ENCODE measurements at regions not wholly inside any gene's neighbourhood (a gene's known extent, or its start where the extent isn't known, plus 50 kb on each side); places are given as distances from the start of the nearest gene placed in this dataset.

- H3K4me1 Mint-ChIP-seq, result no peaks in the 10 kb centered on the region
- no peak overlapping the region for H3K27ac Mint-ChIP-seq
- no peaks in the 10 kb centered on the region for H3K36me3 Mint-ChIP-seq
- H3K9me3 Mint-ChIP-seq, result no peaks in the 10 kb centered on the region
- H3K27me3 Mint-ChIP-seq, result peaks cover 1% of the 10 kb centered on the region
- H3K4me3 Mint-ChIP-seq, result no peak overlapping the region
These were observed 381.8 kb downstream of the NUAK1 start for GRCh38 chr12:105756961-105757360.

- Mint-ChIP-seq H3K27me3 (peaks cover 1% of the 10 kb centered on the region), H3K27ac (no peak overlapping the region), H3K9me3 (no peaks in the 10 kb centered on the region), H3K36me3 (no peaks in the 10 kb centered on the region), H3K4me3 (no peak overlapping the region), H3K4me1 (no peaks in the 10 kb centered on the region)
These were observed 379.6 kb downstream of the NUAK1 start for GRCh38 chr12:105759149-105759548.

GRCh38 chr12:105761075-105761474 lies 377.7 kb downstream of the NUAK1 start:
- no peak overlapping the region for H3K4me3 Mint-ChIP-seq
- H3K27me3 Mint-ChIP-seq, result peaks cover 1% of the 10 kb centered on the region
- no peaks in the 10 kb centered on the region for H3K9me3 Mint-ChIP-seq
- H3K36me3 Mint-ChIP-seq, result no peaks in the 10 kb centered on the region
- H3K4me1 Mint-ChIP-seq, result no peaks in the 10 kb centered on the region
- H3K27ac Mint-ChIP-seq, result no peak overlapping the region

- no peaks in the 10 kb centered on the region for H3K4me1 Mint-ChIP-seq
- peaks cover 2% of the 10 kb centered on the region for H3K27me3 Mint-ChIP-seq
- H3K36me3 Mint-ChIP-seq, result no peaks in the 10 kb centered on the region
- H3K4me3 Mint-ChIP-seq, result no peak overlapping the region
- H3K27ac Mint-ChIP-seq, result no peak overlapping the region
- H3K9me3 Mint-ChIP-seq, result peaks cover 4% of the 10 kb centered on the region
These were observed 374.4 kb downstream of the NUAK1 start for GRCh38 chr12:105764216-105764835.

GRCh38 chr12:105765053-105766014 lies 373.4 kb downstream of the NUAK1 start:
- H3K9me3 Mint-ChIP-seq, result peaks cover 4% of the 10 kb centered on the region
- H3K27me3 Mint-ChIP-seq, result peaks cover 2% of the 10 kb centered on the region
- H3K4me3 Mint-ChIP-seq, result no peak overlapping the region
- H3K27ac Mint-ChIP-seq, result no peak overlapping the region
- no peaks in the 10 kb centered on the region for H3K36me3 Mint-ChIP-seq
- no peaks in the 10 kb centered on the region for H3K4me1 Mint-ChIP-seq

- Mint-ChIP-seq H3K9me3 (peaks cover 4% of the 10 kb centered on the region), H3K4me1 (no peaks in the 10 kb centered on the region), H3K27ac (no peak overlapping the region)
These were observed 372.7 kb downstream of the NUAK1 start for GRCh38 chr12:105766029-105766428.

GRCh38 chr12:105769486-105769885 lies 369.3 kb downstream of the NUAK1 start:
- H3K4me3 Mint-ChIP-seq, result no peak overlapping the region
- H3K9me3 Mint-ChIP-seq, result peaks cover 4% of the 10 kb centered on the region
- no peaks in the 10 kb centered on the region for H3K4me1 Mint-ChIP-seq
- H3K27ac Mint-ChIP-seq, result no peak overlapping the region
- peaks cover 5% of the 10 kb centered on the region for H3K27me3 Mint-ChIP-seq
- H3K36me3 Mint-ChIP-seq, result no peaks in the 10 kb centered on the region

More at GRCh38 chr12:105766029-105766428, 372.7 kb downstream of the NUAK1 start:
- Mint-ChIP-seq H3K27me3 (peaks cover 2% of the 10 kb centered on the region), H3K4me3 (no peak overlapping the region), H3K36me3 (no peaks in the 10 kb centered on the region)

GRCh38 chr12:105773471-105773870 lies 365.3 kb downstream of the NUAK1 start:
- Mint-ChIP-seq H3K27me3 (peaks cover 3% of the 10 kb centered on the region), H3K27ac (no peak overlapping the region), H3K4me1 (no peaks in the 10 kb centered on the region), H3K36me3 (no peaks in the 10 kb centered on the region), H3K9me3 (no peaks in the 10 kb centered on the region), H3K4me3 (no peak overlapping the region)

GRCh38 chr12:105774037-105774436 lies 364.7 kb downstream of the NUAK1 start:
- H3K4me1 Mint-ChIP-seq, result no peaks in the 10 kb centered on the region
- no peak overlapping the region for H3K4me3 Mint-ChIP-seq
- H3K27ac Mint-ChIP-seq, result no peak overlapping the region
- H3K27me3 Mint-ChIP-seq, result peaks cover 3% of the 10 kb centered on the region
- no peaks in the 10 kb centered on the region for H3K9me3 Mint-ChIP-seq
- no peaks in the 10 kb centered on the region for H3K36me3 Mint-ChIP-seq

GRCh38 chr12:105775343-105775742 lies 363.4 kb downstream of the NUAK1 start:
- Mint-ChIP-seq H3K36me3 (no peaks in the 10 kb centered on the region), H3K9me3 (no peaks in the 10 kb centered on the region), H3K27me3 (peaks cover 3% of the 10 kb centered on the region), H3K27ac (no peak overlapping the region), H3K4me1 (no peaks in the 10 kb centered on the region), H3K4me3 (no peak overlapping the region)

GRCh38 chr12:105783983-105784947 lies 354.5 kb downstream of the NUAK1 start:
- peaks cover 5% of the 10 kb centered on the region for H3K9me3 Mint-ChIP-seq
- H3K4me1 Mint-ChIP-seq, result no peaks in the 10 kb centered on the region
- H3K27me3 Mint-ChIP-seq, result peaks cover 3% of the 10 kb centered on the region
- no peak overlapping the region for H3K4me3 Mint-ChIP-seq
- H3K27ac Mint-ChIP-seq, result no peak overlapping the region
- no peaks in the 10 kb centered on the region for H3K36me3 Mint-ChIP-seq

GRCh38 chr12:105793421-105793820 lies 345.3 kb downstream of the NUAK1 start:
- Mint-ChIP-seq H3K36me3 (no peaks in the 10 kb centered on the region), H3K27me3 (no peaks in the 10 kb centered on the region), H3K27ac (no peak overlapping the region), H3K4me3 (no peak overlapping the region), H3K4me1 (no peaks in the 10 kb centered on the region), H3K9me3 (peaks cover under 1% of the 10 kb centered on the region)

GRCh38 chr12:105798256-105798845 lies 340.4 kb downstream of the NUAK1 start:
- H3K27me3 Mint-ChIP-seq, result no peaks in the 10 kb centered on the region
- peak overlapping the region; percentile 8 for H3K27ac Mint-ChIP-seq
- H3K4me3 Mint-ChIP-seq, result no peak overlapping the region
- H3K4me1 Mint-ChIP-seq, result no peaks in the 10 kb centered on the region
- no peaks in the 10 kb centered on the region for H3K36me3 Mint-ChIP-seq
- H3K9me3 Mint-ChIP-seq, result peaks cover 11% of the 10 kb centered on the region

GRCh38 chr12:105799103-105799502 lies 339.7 kb downstream of the NUAK1 start:
- no peaks in the 10 kb centered on the region for H3K4me1 Mint-ChIP-seq
- H3K27me3 Mint-ChIP-seq, result no peaks in the 10 kb centered on the region
- H3K9me3 Mint-ChIP-seq, result peaks cover 11% of the 10 kb centered on the region
- no peak overlapping the region for H3K4me3 Mint-ChIP-seq
- no peak overlapping the region for H3K27ac Mint-ChIP-seq
- no peaks in the 10 kb centered on the region for H3K36me3 Mint-ChIP-seq

GRCh38 chr12:105801351-105801750 lies 337.4 kb downstream of the NUAK1 start:
- Mint-ChIP-seq H3K9me3 (peaks cover 11% of the 10 kb centered on the region), H3K27me3 (no peaks in the 10 kb centered on the region), H3K36me3 (no peaks in the 10 kb centered on the region), H3K27ac (no peak overlapping the region), H3K4me1 (no peaks in the 10 kb centered on the region), H3K4me3 (no peak overlapping the region)
